Large intestine (tissue), 3 donors: ENCODE measurements at regions not wholly inside any gene's neighbourhood (a gene's known extent, or its start where the extent isn't known, plus 50 kb on each side); places are given as distances from the start of the nearest gene placed in this dataset.
A peak's percentile ranks its signal among the peaks of the same experiment; 100 is the strongest.

Source experiments
- DNase-seq, 2 donors: peaks; one replicate each; pipeline versions ENCODE4 v3.0.0 to v3.0.0-alpha.2; 2013
- H3K27ac ChIP-seq: one replicate; pipeline ENCODE4 v1.5.1; 2013; ENCODE audit warnings: low read length
- H3K27me3 ChIP-seq: 2 replicates; pipeline ENCODE4 v1.6.1; 2013; ENCODE audit warnings: low read length; ENCODE audit not compliant: control insufficient read depth, insufficient read depth
- H3K36me3 ChIP-seq: 2 replicates; pipeline ENCODE4 v1.6.1; 2013; ENCODE audit warnings: low read length; ENCODE audit not compliant: control insufficient read depth, insufficient read depth
- H3K4me1 ChIP-seq: one replicate; pipeline ENCODE4 v1.6.1; 2013; ENCODE audit warnings: low read length; ENCODE audit not compliant: control insufficient read depth, insufficient read depth
- H3K4me3 ChIP-seq: one replicate; pipeline ENCODE4 v1.5.1; 2013; ENCODE audit warnings: low read length
- H3K9me3 ChIP-seq: one replicate; pipeline ENCODE4 v1.6.1; 2013; ENCODE audit warnings: mild to moderate bottlenecking, low read depth, low read length, moderate library complexity; ENCODE audit not compliant: control insufficient read depth
- WGBS: methylation state at CpG from one replicate; pipeline ENCODE4 v1.1.5; 2013; ENCODE audit warnings: low lambda C conversion rate; ENCODE audit not compliant: insufficient coverage; 5-methylcytosine and 5-hydroxymethylcytosine counted together

DNA sequence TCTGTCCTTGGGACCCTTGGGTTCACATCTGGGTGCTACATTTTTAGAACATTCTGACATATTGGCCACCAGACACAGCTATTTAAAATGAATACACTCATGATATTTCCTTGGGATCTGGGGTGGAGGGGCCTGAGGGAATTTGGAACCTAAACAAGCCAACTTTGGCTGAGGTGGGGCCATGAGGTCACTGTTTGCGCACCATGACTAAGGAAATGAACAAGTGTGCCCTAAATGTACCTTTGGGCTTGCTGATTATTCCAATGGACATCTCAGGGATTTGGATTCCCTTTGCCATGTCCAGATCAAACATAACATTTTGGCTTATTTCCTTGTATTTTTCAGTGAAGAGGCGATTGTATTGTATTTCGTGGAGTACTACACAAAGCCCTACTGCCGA, 80.5 kb upstream of the SEC11C start:
- DNase-seq: no peak
- Histone ChIP-seq H3K27me3 (no peaks in the 10 kb centered on the region), H3K36me3 (no peaks in the 10 kb centered on the region), H3K4me3 (no peak overlapping the region), H3K4me1 (peaks cover 10% of the 10 kb centered on the region), H3K27ac (no peak overlapping the region), H3K9me3 (no peaks in the 10 kb centered on the region)
- no CpG with 5 or more reads among the region's 4 CpGs for WGBS

DNA sequence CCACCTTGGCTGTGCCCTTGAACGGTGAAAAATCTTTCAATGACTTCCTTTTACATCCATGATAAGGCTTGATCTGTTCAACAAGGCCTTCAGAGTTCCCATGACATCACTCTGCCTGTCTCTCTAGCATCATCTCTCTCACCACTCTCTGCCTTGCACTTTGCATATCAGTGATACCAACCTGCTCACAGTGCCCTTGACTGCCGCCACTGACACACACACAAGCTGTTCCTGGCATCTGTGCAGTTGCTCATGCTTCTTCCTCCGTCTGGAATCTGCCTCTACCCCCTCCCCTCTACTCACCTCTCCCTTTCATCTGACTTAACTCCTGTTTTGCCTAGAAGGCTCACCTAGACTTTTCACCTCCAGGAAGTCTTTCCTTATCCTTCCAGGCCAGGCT, 79.1 kb upstream of the SEC11C start:
- peaks cover 3% of the 10 kb centered on the region for H3K4me1 ChIP-seq
- no peak overlapping the region for H3K27ac ChIP-seq
- 73% methylated on average over 2 of the region's 3 CpGs for WGBS
- H3K36me3 ChIP-seq: no peaks in the 10 kb centered on the region
- H3K9me3 ChIP-seq: no peaks in the 10 kb centered on the region
- no peak overlapping the region for H3K4me3 ChIP-seq
- H3K27me3 ChIP-seq: no peaks in the 10 kb centered on the region
- DNase-seq: no peak

DNA sequence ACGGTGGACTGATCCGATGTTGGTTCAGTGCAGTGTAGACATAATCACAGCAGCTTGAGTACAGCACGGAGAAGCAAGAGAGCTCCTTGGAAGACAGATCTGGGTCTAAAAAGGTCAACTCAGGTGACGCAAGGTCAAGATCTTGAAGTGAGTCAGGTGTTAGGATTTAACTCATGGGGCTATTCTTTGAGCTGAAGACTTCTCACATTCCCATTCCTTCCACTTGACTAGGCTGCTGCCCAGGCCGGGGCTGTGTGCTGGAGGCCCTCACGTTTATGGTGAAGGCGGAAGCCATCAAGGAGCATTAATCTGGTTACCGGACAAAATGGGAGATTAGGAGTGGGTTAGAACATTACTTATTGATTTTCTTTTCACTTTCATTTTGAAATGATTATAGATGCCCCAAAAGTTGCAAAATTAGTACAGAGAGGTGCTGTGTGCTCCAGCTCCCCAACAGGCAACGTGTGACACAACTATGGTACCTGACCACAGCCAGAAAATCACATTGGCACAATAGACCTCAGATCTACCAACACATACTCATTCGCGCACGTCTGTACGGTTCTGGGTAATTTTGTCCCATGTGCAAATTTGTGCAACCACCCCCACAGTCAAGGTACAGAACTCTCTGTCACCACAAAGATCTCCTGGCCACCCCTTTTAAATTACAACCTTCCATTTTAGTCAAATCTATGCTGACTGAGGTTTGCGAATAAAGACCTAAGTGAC, 77.6 kb upstream of the SEC11C start:
- H3K27ac ChIP-seq: no peak overlapping the region
- no peak for DNase-seq

DNA sequence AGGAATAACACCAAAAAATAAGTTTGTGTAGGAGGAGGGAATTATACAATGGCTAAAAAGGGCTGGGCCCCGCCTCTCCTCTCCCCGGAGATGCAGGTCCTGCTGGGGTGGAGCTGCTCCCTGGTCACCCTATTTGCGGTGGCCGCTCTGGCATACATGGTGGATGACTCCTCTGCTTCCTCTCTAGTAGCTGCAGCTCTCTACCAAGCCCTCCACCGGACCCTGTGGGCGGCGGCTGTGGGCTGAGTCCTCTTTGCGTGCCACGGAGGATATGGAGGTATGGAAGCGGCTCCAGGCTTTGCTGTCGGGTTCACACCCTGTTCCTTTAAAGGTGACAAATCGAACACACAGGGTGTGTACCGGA, 77.1 kb upstream of the SEC11C start:
- no peaks in the 10 kb centered on the region for H3K9me3 ChIP-seq
- no peak overlapping the region for H3K27ac ChIP-seq
- H3K36me3 ChIP-seq: no peaks in the 10 kb centered on the region
- no peaks in the 10 kb centered on the region for H3K27me3 ChIP-seq
- no peak for DNase-seq
- 100% methylated on average over 1 of the region's 13 CpGs for WGBS
- no peak overlapping the region for H3K4me3 ChIP-seq
- no peaks in the 10 kb centered on the region for H3K4me1 ChIP-seq

More for the DNA sequence above, 77.6 kb upstream of the SEC11C start:
- Histone ChIP-seq H3K36me3 (no peaks in the 10 kb centered on the region), H3K4me1 (peaks cover under 1% of the 10 kb centered on the region), H3K4me3 (no peak overlapping the region), H3K27me3 (no peaks in the 10 kb centered on the region), H3K9me3 (no peaks in the 10 kb centered on the region)
- WGBS: no CpG with 5 or more reads among the region's 14 CpGs

DNA sequence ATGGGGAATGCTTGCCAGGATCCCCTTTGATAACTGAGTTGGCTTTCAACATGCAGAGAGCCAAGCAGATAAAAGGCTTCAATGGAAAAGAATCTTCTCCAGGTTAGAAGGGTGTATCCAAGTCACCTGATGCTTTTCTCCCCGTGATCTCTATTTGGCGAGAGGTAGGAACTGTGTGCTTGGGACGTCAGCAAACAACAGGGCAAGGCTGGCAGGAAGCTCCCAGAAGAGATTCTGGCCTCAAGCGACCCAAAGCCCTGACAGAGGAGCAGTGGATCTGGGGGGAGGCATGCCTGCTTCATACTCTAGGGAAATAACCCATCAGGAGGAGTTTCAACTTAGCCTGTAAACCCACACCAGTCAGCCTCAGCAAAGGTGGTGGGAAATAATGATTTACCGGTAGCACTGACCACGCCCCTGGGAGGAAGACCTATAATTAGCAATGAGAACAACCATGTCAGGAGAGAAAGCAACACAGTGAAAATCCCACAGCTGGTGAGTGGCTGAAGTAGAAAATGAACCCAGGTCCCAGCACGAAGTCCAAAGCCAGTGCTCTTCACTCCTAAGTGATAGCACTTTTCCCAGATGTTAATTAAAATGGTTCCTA, 76.3 kb upstream of the SEC11C start:
- Histone ChIP-seq H3K27ac (no peak overlapping the region), H3K36me3 (no peaks in the 10 kb centered on the region), H3K27me3 (no peaks in the 10 kb centered on the region), H3K4me3 (no peak overlapping the region), H3K4me1 (no peaks in the 10 kb centered on the region), H3K9me3 (no peaks in the 10 kb centered on the region)
- 83% methylated on average over 1 of the region's 7 CpGs for WGBS
- DNase-seq: peak in 1 of 2 donors; percentile 21

DNA sequence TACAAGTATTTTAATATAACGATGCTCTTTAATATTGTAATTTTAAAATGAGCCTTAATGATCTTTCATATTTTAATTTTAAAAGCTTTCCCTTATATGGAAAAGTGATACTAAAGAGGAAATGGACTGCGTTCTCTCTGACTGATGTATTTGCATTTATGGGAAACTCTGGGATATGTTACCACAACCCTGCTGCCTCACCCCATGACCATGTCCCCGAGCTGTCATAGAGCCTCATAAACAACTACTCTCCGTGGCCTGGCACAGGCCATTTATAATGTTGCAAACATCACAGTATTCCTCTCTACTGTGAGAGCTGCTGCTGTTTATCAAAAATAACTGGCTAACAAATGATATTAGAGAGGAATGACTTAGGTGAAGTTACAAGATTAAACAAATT, 75.8 kb upstream of the SEC11C start:
- Histone ChIP-seq H3K27ac (no peak overlapping the region), H3K4me1 (no peaks in the 10 kb centered on the region), H3K9me3 (no peaks in the 10 kb centered on the region), H3K36me3 (no peaks in the 10 kb centered on the region), H3K27me3 (no peaks in the 10 kb centered on the region), H3K4me3 (no peak overlapping the region)
- no peak for DNase-seq
- 82% methylated on average over 2 of the region's 4 CpGs for WGBS

DNA sequence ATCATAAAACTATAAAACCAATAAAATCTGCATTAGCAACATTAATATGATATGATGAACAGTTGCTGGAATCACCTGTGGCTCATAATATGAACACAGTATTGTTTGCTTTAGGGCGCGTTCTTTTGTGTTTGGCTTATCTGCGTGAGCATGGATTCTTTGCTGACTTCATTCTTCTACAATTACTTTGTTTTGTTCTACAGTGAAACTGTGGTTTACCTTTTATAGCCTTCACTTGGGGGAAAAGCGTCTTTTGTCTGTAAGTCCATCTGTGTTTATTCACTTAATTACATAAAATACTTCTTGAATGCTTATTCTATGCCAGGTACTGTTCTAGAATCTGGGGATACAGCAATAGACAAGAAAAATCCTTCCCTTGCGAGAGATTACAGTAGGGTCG, 74.0 kb upstream of the SEC11C start:
- Histone ChIP-seq H3K9me3 (no peaks in the 10 kb centered on the region), H3K4me1 (no peaks in the 10 kb centered on the region), H3K27me3 (no peaks in the 10 kb centered on the region), H3K36me3 (no peaks in the 10 kb centered on the region), H3K4me3 (no peak overlapping the region), H3K27ac (no peak overlapping the region)
- 52% methylated on average over 5 of the region's 6 CpGs for WGBS
- DNase-seq: no peak

DNA sequence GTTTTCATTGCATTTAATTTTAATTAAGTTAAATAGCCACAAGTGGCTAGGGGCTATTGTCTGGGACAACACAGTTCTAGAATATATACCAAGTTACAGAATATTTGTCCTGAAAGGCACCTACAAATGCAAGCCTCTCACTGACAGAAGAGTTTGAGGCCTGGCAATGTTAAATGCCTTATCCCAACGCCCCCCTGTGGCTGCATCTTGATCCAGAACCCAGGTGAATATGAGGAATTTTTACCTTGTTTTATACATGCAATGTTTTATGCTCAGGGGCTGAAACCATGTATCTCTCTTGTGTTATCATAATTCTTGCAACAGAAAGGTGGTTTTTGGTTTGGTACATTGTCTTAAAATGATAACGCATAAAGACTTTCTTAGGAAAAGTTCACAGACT, 71.8 kb upstream of the SEC11C start:
- no CpG with 5 or more reads among the region's 2 CpGs for WGBS

DNA sequence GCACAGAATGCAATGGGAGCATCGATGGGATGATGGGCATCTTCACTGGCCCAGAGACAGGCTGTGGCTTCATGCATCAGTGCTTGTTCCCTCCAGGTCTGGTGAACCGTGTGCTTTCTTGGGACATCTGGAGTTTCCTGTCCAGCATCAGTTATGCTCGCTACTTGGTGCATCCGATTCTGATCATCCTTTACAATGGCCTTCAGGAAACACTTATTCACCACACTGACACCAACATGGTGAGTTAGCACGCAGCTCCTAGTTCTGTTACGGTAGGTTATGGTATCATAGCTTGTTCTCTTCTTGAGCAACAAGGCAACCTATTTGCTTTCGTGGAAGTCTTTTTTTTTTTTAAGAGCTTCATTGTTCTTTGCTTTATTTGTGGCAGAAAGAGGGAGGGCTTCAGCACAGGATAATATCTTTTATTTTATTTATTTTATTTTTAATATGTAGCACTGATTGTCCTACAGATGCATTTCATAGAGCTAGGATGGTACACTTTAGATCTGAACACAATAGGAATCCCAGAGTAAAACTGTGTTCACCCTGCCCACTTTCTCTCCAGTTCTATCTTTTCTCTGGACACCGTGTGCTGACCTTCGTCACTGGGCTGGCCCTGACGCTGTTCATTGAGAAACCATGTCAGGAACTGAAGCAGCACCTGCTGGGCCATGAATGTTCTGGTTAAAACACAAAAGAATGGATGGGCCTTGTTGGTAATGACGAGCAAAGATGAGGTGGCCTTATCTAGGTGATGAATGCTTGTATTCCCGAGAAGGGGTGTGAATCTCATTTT, 71.2 kb upstream of the SEC11C start:
- Histone ChIP-seq H3K27ac (no peak overlapping the region), H3K4me3 (no peak overlapping the region), H3K4me1 (no peaks in the 10 kb centered on the region), H3K36me3 (no peaks in the 10 kb centered on the region), H3K9me3 (no peaks in the 10 kb centered on the region), H3K27me3 (no peaks in the 10 kb centered on the region)
- WGBS: 94% methylated on average over 3 of the region's 12 CpGs
- DNase-seq: no peak

More for the DNA sequence above, 71.8 kb upstream of the SEC11C start:
- H3K4me1 ChIP-seq: no peaks in the 10 kb centered on the region
- DNase-seq: peak in 1 of 2 donors; percentile 14
- H3K4me3 ChIP-seq: no peak overlapping the region
- no peak overlapping the region for H3K27ac ChIP-seq
- no peaks in the 10 kb centered on the region for H3K27me3 ChIP-seq
- no peaks in the 10 kb centered on the region for H3K36me3 ChIP-seq
- no peaks in the 10 kb centered on the region for H3K9me3 ChIP-seq

DNA sequence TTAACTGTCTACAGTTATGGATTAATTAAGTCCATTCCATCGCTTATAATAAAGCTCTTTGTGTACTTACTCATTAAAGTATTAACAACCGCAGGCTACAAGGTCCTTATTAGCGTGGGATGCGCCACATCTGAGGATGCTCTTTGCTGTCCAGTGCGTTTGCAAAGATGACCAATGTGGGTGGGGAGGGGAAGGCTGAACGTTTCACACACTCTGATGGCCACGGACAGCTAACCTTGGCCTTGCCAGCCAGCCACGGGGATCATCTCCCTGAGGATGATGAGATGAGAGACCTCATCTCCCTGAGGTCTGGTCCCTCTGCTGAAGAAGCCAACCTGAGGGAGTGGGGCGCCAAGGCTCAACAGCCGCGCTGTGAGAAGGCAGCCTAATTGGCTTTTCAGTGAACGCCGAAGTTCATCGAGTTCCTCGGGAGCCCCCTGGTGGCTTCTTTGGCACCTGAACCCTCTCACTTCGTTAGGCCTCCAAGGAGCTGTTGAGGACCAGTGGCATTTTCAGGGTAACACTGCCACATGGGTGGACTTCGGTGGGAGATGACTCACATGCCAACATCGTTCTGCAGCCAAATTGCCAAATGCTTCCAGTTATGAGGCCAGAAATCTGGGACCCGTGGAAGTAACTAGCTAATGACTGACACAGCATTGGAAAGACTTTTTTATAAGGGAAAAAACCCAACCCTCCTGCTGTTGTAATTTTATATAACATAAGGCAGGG, 69.3 kb upstream of the SEC11C start:
- WGBS: 70% methylated on average over 2 of the region's 19 CpGs
- Histone ChIP-seq H3K27me3 (no peaks in the 10 kb centered on the region), H3K36me3 (no peaks in the 10 kb centered on the region)

More for the DNA sequence above, 69.3 kb upstream of the SEC11C start:
- H3K4me1 ChIP-seq: no peaks in the 10 kb centered on the region
- H3K9me3 ChIP-seq: no peaks in the 10 kb centered on the region
- no peak overlapping the region for H3K27ac ChIP-seq
- DNase-seq: peak; percentile 60 to 69
- H3K4me3 ChIP-seq: no peak overlapping the region
